H1 (cell line): ENCODE measurements at regions not wholly inside any gene's neighbourhood (a gene's known extent, or its start where the extent isn't known, plus 50 kb on each side); places are given as distances from the start of the nearest gene placed in this dataset.

Experiments used
- CTCF ChIA-PET: fragments of 300-600 bp; sonication (Branson Sonifier 250); formaldehyde crosslinking; loops from one replicate; lab custom pipeline; 2021; ENCODE audit not compliant: partially characterized antibody; lab: Charles Lee
- POLR2A ChIA-PET: fragments of 300-600 bp; sonication (Branson Sonifier 250); formaldehyde crosslinking; loops from one replicate; lab custom pipeline; 2021; ENCODE audit warnings: inconsistent platforms; ENCODE audit not compliant: partially characterized antibody; lab: Charles Lee
- DNase-seq, 2 experiments: peaks; one replicate each; pipeline versions ENCODE4 v3.0.0 to v3.0.0-alpha.2; 2010 to 2022; ENCODE audit warnings: low spot score in 2 of 2, low read depth in 1 of 2, mixed read lengths in 1 of 2
- FAIRE-seq: peaks from 2 replicates; lab custom pipeline; 2011; peaks lifted over from hg19 to GRCh38; lab: Jason Lieb, UNC
- H2AFZ ChIP-seq: 2 replicates; pipeline ENCODE4 v1.8.1; 2012; ENCODE audit warnings: low read length, inconsistent platforms
- H2AK5ac ChIP-seq: 2 replicates; pipeline ENCODE4 v1.6.1; 2013; ENCODE audit warnings: low read depth, low read length
- H2BK120ac ChIP-seq: replicated peaks from 2 replicates; pipeline ENCODE3; 2013; ENCODE audit warnings: low read depth, low read length, inconsistent platforms
- H2BK12ac ChIP-seq: 2 replicates; pipeline ENCODE4 v1.6.1; 2013; ENCODE audit warnings: low read depth, low read length
- H2BK15ac ChIP-seq: 2 replicates; pipeline ENCODE4 v1.6.1; 2013; ENCODE audit warnings: low read length
- H2BK20ac ChIP-seq: 2 replicates; pipeline ENCODE4 v1.6.1; 2013; ENCODE audit warnings: low read length
- H2BK5ac ChIP-seq: 2 replicates; pipeline ENCODE4 v1.6.1; 2013; ENCODE audit warnings: low read depth, low read length
- H3K14ac ChIP-seq: 2 replicates; pipeline ENCODE4 v1.6.1; 2013; ENCODE audit warnings: inconsistent platforms; ENCODE audit not compliant: insufficient read length
- H3K18ac ChIP-seq: 2 replicates; pipeline ENCODE4 v1.6.1; 2013; ENCODE audit warnings: low read length; ENCODE audit errors: extremely low read depth
- H3K23ac ChIP-seq: 2 replicates; pipeline ENCODE4 v1.6.1; 2013; ENCODE audit warnings: inconsistent platforms; ENCODE audit not compliant: insufficient read length
- H3K23me2 ChIP-seq: 2 replicates; pipeline ENCODE4 v1.6.1; 2013; ENCODE audit warnings: low read depth, low read length
- H3K27ac ChIP-seq: 2 replicates; pipeline ENCODE4 v1.6.1; 2011; ENCODE audit warnings: low read depth, low read length, inconsistent platforms
- H3K27me3 ChIP-seq, 4 experiments: replicated peaks in 1 of 4; 1 replicate in 1 of 4; 2 replicates in 3 of 4; pipeline versions ENCODE4 v1.6.1 to v1.8.1; 2011 to 2013; ENCODE audit warnings: low read length in 3 of 4, mild to moderate bottlenecking in 3 of 4, inconsistent platforms in 2 of 4, mixed read lengths in 2 of 4, moderate library complexity in 1 of 4; ENCODE audit not compliant: control insufficient read depth in 3 of 4, insufficient read depth in 3 of 4; ENCODE audit errors: extremely low read depth in 1 of 4
- H3K36me3 ChIP-seq, 4 experiments: 2 replicates each; pipeline versions ENCODE4 v1.6.1 to v1.8.1; 2011 to 2013; ENCODE audit warnings: mild to moderate bottlenecking in 4 of 4, low read length in 3 of 4, moderate library complexity in 2 of 4, control low read depth in 1 of 4, inconsistent platforms in 1 of 4; ENCODE audit not compliant: insufficient read depth in 4 of 4, control insufficient read depth in 2 of 4
- H3K4ac ChIP-seq: replicated peaks from 2 replicates; pipeline ENCODE3; 2013; ENCODE audit warnings: low read length, low read depth, mixed read lengths, inconsistent platforms; ENCODE audit not compliant: insufficient read length
- H3K4me1 ChIP-seq, 4 experiments: replicated peaks in 1 of 4; 1 replicate in 1 of 4; 2 replicates in 3 of 4; pipeline versions ENCODE4 v1.6.1 to v1.8.1; 2011 to 2013; ENCODE audit warnings: low read length in 3 of 4, inconsistent platforms in 2 of 4, mixed read lengths in 1 of 4; ENCODE audit not compliant: insufficient read depth in 4 of 4, control insufficient read depth in 3 of 4
- H3K4me2 ChIP-seq, 2 experiments: 2 replicates each; pipeline versions ENCODE4 v1.6.1 to v1.8.1; 2011 to 2013; ENCODE audit warnings: low read depth in 2 of 2, low read length in 2 of 2, control low read depth in 1 of 2, inconsistent platforms in 1 of 2, mild to moderate bottlenecking in 1 of 2; ENCODE audit not compliant: insufficient read depth in 1 of 2
- H3K4me3 ChIP-seq, 4 experiments: fragments of 200-600, 300-600 bp in 1 of 4; sonication (generic), shearing (Covaris generic), sonication (Bioruptor Twin) in 1 of 4; 2 replicates each; pipeline versions ENCODE4 v1.5.1 to v1.8.1; 2011 to 2016; ENCODE audit warnings: low read length in 4 of 4, low read depth in 3 of 4, control low read depth in 2 of 4, inconsistent platforms in 2 of 4, mild to moderate bottlenecking in 2 of 4, mixed read lengths in 1 of 4, moderate library complexity in 1 of 4; ENCODE audit not compliant: insufficient read depth in 2 of 4; ENCODE audit errors: extremely low read depth in 1 of 4
- H3K56ac ChIP-seq: replicated peaks from 2 replicates; pipeline ENCODE3; 2013; ENCODE audit warnings: low read depth, mild to moderate bottlenecking, mixed read lengths, low read length, inconsistent platforms; ENCODE audit not compliant: insufficient read length
- H3K79me1 ChIP-seq: 2 replicates; pipeline ENCODE4 v1.6.1; 2013; ENCODE audit warnings: low read depth, low read length, control low read depth
- H3K79me2 ChIP-seq, 2 experiments: 2 replicates each; pipeline versions ENCODE4 v1.6.1 to v1.8.1; 2012 to 2013; ENCODE audit warnings: low read length in 2 of 2, mild to moderate bottlenecking in 2 of 2, inconsistent platforms in 1 of 2; ENCODE audit not compliant: insufficient read depth in 2 of 2, control insufficient read depth in 1 of 2
- H3K9ac ChIP-seq, 4 experiments: replicated peaks in 1 of 4; 1 replicate in 1 of 4; 2 replicates in 3 of 4; pipeline versions ENCODE4 v1.6.1 to v1.8.1; 2011 to 2013; ENCODE audit warnings: low read depth in 3 of 4, low read length in 3 of 4, control low read depth in 2 of 4, mild to moderate bottlenecking in 2 of 4, moderate library complexity in 2 of 4, inconsistent platforms in 1 of 4; ENCODE audit errors: extremely low read depth in 1 of 4
- H3K9me3 ChIP-seq, 2 experiments: 2 replicates each; pipeline versions ENCODE4 v1.6.1 to v1.8.1; 2012 to 2013; ENCODE audit warnings: mild to moderate bottlenecking in 2 of 2, moderate library complexity in 2 of 2, control low read depth in 1 of 2, inconsistent platforms in 1 of 2, low read depth in 1 of 2, low read length in 1 of 2, mixed read lengths in 1 of 2; ENCODE audit not compliant: insufficient read depth in 2 of 2
- H4K20me1 ChIP-seq, 2 experiments: replicated peaks in 1 of 2; 2 replicates each; pipeline versions ENCODE3 to v1.8.1; 2011 to 2013; ENCODE audit warnings: inconsistent platforms in 2 of 2, low read length in 2 of 2, mild to moderate bottlenecking in 1 of 2; ENCODE audit not compliant: insufficient read depth in 2 of 2, control insufficient read depth in 1 of 2
- H4K5ac ChIP-seq: 2 replicates; pipeline ENCODE4 v1.6.1; 2013; ENCODE audit warnings: low read length, low read depth, mixed read lengths, inconsistent platforms; ENCODE audit not compliant: insufficient read length
- H4K8ac ChIP-seq: 2 replicates; pipeline ENCODE4 v1.8.0; 2013; ENCODE audit warnings: mild to moderate bottlenecking, moderate library complexity, low read length, inconsistent platforms; ENCODE audit not compliant: insufficient read depth; ENCODE audit errors: extremely low read depth
- H4K91ac ChIP-seq: replicated peaks from 2 replicates; pipeline ENCODE3; 2013; ENCODE audit warnings: low read length, mixed read lengths, inconsistent platforms; ENCODE audit not compliant: insufficient read length
- BCL11A ChIP-seq, 2 experiments: IDR thresholded peaks; one replicate each; pipeline ENCODE4 v1.6.1; 2011; ENCODE audit warnings: low read depth in 2 of 2, low read length in 2 of 2, mild to moderate bottlenecking in 2 of 2
- KDM4A ChIP-seq: IDR thresholded peaks from one replicate; pipeline ENCODE4 v1.7.1; 2012; ENCODE audit warnings: low read depth, mild to moderate bottlenecking, moderate library complexity, low read length, inconsistent platforms; ENCODE audit not compliant: severe bottlenecking
- TCF12 ChIP-seq: IDR thresholded peaks from 2 replicates; pipeline ENCODE4 v1.6.1; 2011; ENCODE audit warnings: low read depth, mild to moderate bottlenecking, low read length
- WGBS, 2 experiments: shearing (Covaris generic) in 1 of 2; methylation state at CpG; one replicate each; pipeline versions ENCODE4 v1.1.6 to v1.1.7; 2013 to 2015; ENCODE audit warnings: low lambda C conversion rate in 2 of 2, mixed read lengths in 2 of 2, inconsistent platforms in 1 of 2, low coverage in 1 of 2, missing lambda C conversion rate in 1 of 2; ENCODE audit not compliant: insufficient replicate concordance in 2 of 2, insufficient coverage in 1 of 2, insufficient read length in 1 of 2; ENCODE audit errors: extremely low coverage in 1 of 2, missing lambda C conversion rate in 1 of 2; 5-methylcytosine and 5-hydroxymethylcytosine counted together
- TF ChIP-seq, protein P1 (sequence below), 3 experiments: IDR thresholded peaks; 1 replicate in 2 of 3; 2 replicates in 1 of 3; pipeline versions ENCODE4 v1.5.1 to v1.6.1; 2011; ENCODE audit warnings: low read length in 3 of 3, mild to moderate bottlenecking in 3 of 3, inconsistent platforms in 2 of 3, low read depth in 1 of 3, moderate library complexity in 1 of 3; ENCODE audit not compliant: insufficient read depth in 1 of 3; ENCODE audit errors: control extremely low read depth in 1 of 3

- Histone ChIP-seq H3K27me3 (no peaks in the 10 kb centered on the region), H2AFZ (no peak overlapping the region), H3K9me3 (no peaks in the 10 kb centered on the region), H4K5ac (no peak overlapping the region), H2AK5ac (no peak overlapping the region), H2BK15ac (no peak overlapping the region), H3K36me3 (no peaks in the 10 kb centered on the region), H3K23me2 (no peaks in the 10 kb centered on the region), H3K56ac (no peak overlapping the region), H2BK5ac (no peak overlapping the region), H3K9ac (no peak overlapping the region), H3K4ac (no peak overlapping the region), H2BK12ac (no peak overlapping the region), H3K4me2 (no peak overlapping the region), H3K27ac (no peak overlapping the region), H3K18ac (no peak overlapping the region), H3K23ac (no peak overlapping the region), H3K4me1 (no peaks in the 10 kb centered on the region), H3K79me1 (no peaks in the 10 kb centered on the region), H3K14ac (no peak overlapping the region), H4K8ac (no peak overlapping the region), H3K79me2 (no peaks in the 10 kb centered on the region), H2BK120ac (no peak overlapping the region), H4K20me1 (no peaks in the 10 kb centered on the region), H4K91ac (no peak overlapping the region), H2BK20ac (no peak overlapping the region), H3K4me3 (no peak overlapping the region)
- CTCF ChIA-PET: no interaction called here
- POLR2A ChIA-PET: no interaction called here
- FAIRE-seq (no peak), DNase-seq (no peak)
- 92% methylated on average over 3 of the region's 3 CpGs; no CpG with 5 or more reads in 1 of the 2 experiments for WGBS, 2 experiments
- no peak for TF ChIP-seq TCF12
- TF ChIP-seq, protein P1, sequence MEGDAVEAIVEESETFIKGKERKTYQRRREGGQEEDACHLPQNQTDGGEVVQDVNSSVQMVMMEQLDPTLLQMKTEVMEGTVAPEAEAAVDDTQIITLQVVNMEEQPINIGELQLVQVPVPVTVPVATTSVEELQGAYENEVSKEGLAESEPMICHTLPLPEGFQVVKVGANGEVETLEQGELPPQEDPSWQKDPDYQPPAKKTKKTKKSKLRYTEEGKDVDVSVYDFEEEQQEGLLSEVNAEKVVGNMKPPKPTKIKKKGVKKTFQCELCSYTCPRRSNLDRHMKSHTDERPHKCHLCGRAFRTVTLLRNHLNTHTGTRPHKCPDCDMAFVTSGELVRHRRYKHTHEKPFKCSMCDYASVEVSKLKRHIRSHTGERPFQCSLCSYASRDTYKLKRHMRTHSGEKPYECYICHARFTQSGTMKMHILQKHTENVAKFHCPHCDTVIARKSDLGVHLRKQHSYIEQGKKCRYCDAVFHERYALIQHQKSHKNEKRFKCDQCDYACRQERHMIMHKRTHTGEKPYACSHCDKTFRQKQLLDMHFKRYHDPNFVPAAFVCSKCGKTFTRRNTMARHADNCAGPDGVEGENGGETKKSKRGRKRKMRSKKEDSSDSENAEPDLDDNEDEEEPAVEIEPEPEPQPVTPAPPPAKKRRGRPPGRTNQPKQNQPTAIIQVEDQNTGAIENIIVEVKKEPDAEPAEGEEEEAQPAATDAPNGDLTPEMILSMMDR (IDR thresholded peaks at IDR 0.05; ENCODE audit: control extremely low read depth in 1 of 3, insufficient read depth in 1 of 3, low read depth in 1 of 3, low read length in 3 of 3): no peak
- TF ChIP-seq KDM4A: no peak
- TF ChIP-seq BCL11A (IDR thresholded peaks at IDR 0.05; ENCODE audit: low read depth in 2 of 2, low read length in 2 of 2): no peak
These were observed 576.9 kb upstream of the B3GALT2 start for GRCh38 chr1:193763266-193763665.
